Esophagus squamous epithelium (tissue), 4 donors: ENCODE measurements at regions not wholly inside any gene's neighbourhood (a gene's known extent, or its start where the extent isn't known, plus 50 kb on each side); places are given as distances from the start of the nearest gene placed in this dataset.

Experiments
- POLR2A ChIP-seq, 4 donors: fragments of 450-650 bp; IDR thresholded peaks; one replicate each; pipeline ENCODE4 v1.6.1; 2017; ENCODE audit warnings: antibody characterized with exemption in 4 of 4, mild to moderate bottlenecking in 4 of 4, moderate library complexity in 3 of 4
- TF ChIP-seq, protein P1 (sequence below), 6 experiments: fragments of 450-650 bp in 4 of 6; fragments of 200-600 bp in 2 of 6; sonication (generic) in 2 of 6; IDR thresholded peaks; one replicate each; pipeline ENCODE4 v1.5.1; 2016 to 2019; ENCODE audit warnings: antibody characterized with exemption in 6 of 6, mild to moderate bottlenecking in 4 of 6, moderate library complexity in 4 of 6

GRCh38 chr7:153886506-153887441 lies 165.4 kb upstream of the DPP6 start:
- TF ChIP-seq, protein P1, sequence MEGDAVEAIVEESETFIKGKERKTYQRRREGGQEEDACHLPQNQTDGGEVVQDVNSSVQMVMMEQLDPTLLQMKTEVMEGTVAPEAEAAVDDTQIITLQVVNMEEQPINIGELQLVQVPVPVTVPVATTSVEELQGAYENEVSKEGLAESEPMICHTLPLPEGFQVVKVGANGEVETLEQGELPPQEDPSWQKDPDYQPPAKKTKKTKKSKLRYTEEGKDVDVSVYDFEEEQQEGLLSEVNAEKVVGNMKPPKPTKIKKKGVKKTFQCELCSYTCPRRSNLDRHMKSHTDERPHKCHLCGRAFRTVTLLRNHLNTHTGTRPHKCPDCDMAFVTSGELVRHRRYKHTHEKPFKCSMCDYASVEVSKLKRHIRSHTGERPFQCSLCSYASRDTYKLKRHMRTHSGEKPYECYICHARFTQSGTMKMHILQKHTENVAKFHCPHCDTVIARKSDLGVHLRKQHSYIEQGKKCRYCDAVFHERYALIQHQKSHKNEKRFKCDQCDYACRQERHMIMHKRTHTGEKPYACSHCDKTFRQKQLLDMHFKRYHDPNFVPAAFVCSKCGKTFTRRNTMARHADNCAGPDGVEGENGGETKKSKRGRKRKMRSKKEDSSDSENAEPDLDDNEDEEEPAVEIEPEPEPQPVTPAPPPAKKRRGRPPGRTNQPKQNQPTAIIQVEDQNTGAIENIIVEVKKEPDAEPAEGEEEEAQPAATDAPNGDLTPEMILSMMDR (IDR thresholded peaks at IDR 0.05), result no peak
- no peak for TF ChIP-seq POLR2A (IDR thresholded peaks at IDR 0.05)
